Liver (tissue), 8 donors: ENCODE measurements at regions not wholly inside any gene's neighbourhood (a gene's known extent, or its start where the extent isn't known, plus 50 kb on each side); places are given as distances from the start of the nearest gene placed in this dataset.

Experiments used
- DNase-seq: peaks from one replicate; pipeline ENCODE4 v3.0.0-alpha.2; 2017; ENCODE audit warnings: low spot score
- H3K27ac ChIP-seq, 2 donors: one replicate each; pipeline ENCODE4 v1.7.0; 2013; ENCODE audit warnings: inconsistent platforms in 2 of 2, low read length in 2 of 2, control low read depth in 1 of 2, low read depth in 1 of 2, mild to moderate bottlenecking in 1 of 2
- H3K27me3 ChIP-seq, 4 donors: one replicate each; pipeline versions ENCODE4 v1.6.1 to v1.7.0; 2013; ENCODE audit warnings: low read length in 3 of 4, inconsistent platforms in 1 of 4, mild to moderate bottlenecking in 1 of 4, moderate library complexity in 1 of 4; ENCODE audit not compliant: control insufficient read depth in 4 of 4, insufficient read depth in 4 of 4
- H3K36me3 ChIP-seq, 4 donors: one replicate each; pipeline versions ENCODE4 v1.6.1 to v1.7.0; 2013; ENCODE audit warnings: low read length in 3 of 4, mild to moderate bottlenecking in 3 of 4, low read depth in 1 of 4, moderate library complexity in 1 of 4; ENCODE audit not compliant: control insufficient read depth in 4 of 4, insufficient read depth in 3 of 4
- H3K4me1 ChIP-seq, 4 donors: one replicate each; pipeline versions ENCODE4 v1.6.1 to v1.7.0; 2013; ENCODE audit warnings: low read length in 3 of 4, mild to moderate bottlenecking in 3 of 4, moderate library complexity in 1 of 4; ENCODE audit not compliant: control insufficient read depth in 4 of 4, insufficient read depth in 4 of 4
- H3K4me3 ChIP-seq, 3 donors: one replicate each; pipeline versions ENCODE4 v1.6.1 to v1.7.0; 2013; ENCODE audit warnings: low read length in 3 of 3, control low read depth in 1 of 3, low read depth in 1 of 3, mild to moderate bottlenecking in 1 of 3
- H3K9ac ChIP-seq, 2 donors: one replicate each; pipeline ENCODE4 v1.7.0; 2013; ENCODE audit warnings: low read length in 2 of 2, mild to moderate bottlenecking in 2 of 2, moderate library complexity in 2 of 2, control low read depth in 1 of 2, low read depth in 1 of 2
- H3K9me3 ChIP-seq, 4 donors: one replicate each; pipeline versions ENCODE4 v1.6.1 to v1.7.0; 2013; ENCODE audit warnings: low read length in 3 of 4; ENCODE audit not compliant: control insufficient read depth in 4 of 4
- EGR1 ChIP-seq, 2 donors: IDR thresholded peaks; 2 replicates each; pipeline ENCODE4 v1.6.1; 2016 to 2018; ENCODE audit warnings: antibody characterized with exemption in 2 of 2, low read depth in 2 of 2
- FOXA1 ChIP-seq: IDR thresholded peaks from 2 replicates; pipeline ENCODE4 v1.6.1; 2016; ENCODE audit warnings: antibody characterized with exemption
- FOXA2 ChIP-seq: IDR thresholded peaks from 2 replicates; pipeline ENCODE4 v1.6.1; 2016; ENCODE audit warnings: antibody characterized with exemption
- GABPA ChIP-seq, 2 donors: IDR thresholded peaks in 1 of 2; conservative IDR thresholded peaks in 1 of 2; 2 replicates each; pipeline ENCODE4 v1.6.1; 2016; ENCODE audit warnings: antibody characterized with exemption in 2 of 2, mild to moderate bottlenecking in 1 of 2, moderate library complexity in 1 of 2
- HNF4A ChIP-seq, 2 donors: conservative IDR thresholded peaks; 2 replicates each; pipeline ENCODE4 v1.6.1; 2016; ENCODE audit warnings: antibody characterized with exemption in 2 of 2, mild to moderate bottlenecking in 2 of 2
- HNF4G ChIP-seq: IDR thresholded peaks from 2 replicates; pipeline ENCODE4 v1.6.1; 2016; ENCODE audit warnings: antibody characterized with exemption
- JUND ChIP-seq, 2 donors: IDR thresholded peaks; 2 replicates each; pipeline ENCODE4 v1.6.1; 2016; ENCODE audit warnings: antibody characterized with exemption in 2 of 2
- NR2F2 ChIP-seq: IDR thresholded peaks from 2 replicates; pipeline ENCODE4 v1.6.1; 2016; ENCODE audit warnings: antibody characterized with exemption
- RAD21 ChIP-seq, 2 donors: IDR thresholded peaks; 2 replicates each; pipeline ENCODE4 v1.6.1; 2016; ENCODE audit warnings: antibody characterized with exemption in 2 of 2, mild to moderate bottlenecking in 2 of 2
- RXRA ChIP-seq, 2 donors: IDR thresholded peaks; 2 replicates each; pipeline ENCODE4 v1.6.1; 2017 to 2018; ENCODE audit warnings: antibody characterized with exemption in 2 of 2, mild to moderate bottlenecking in 1 of 2
- SP1 ChIP-seq: IDR thresholded peaks from 2 replicates; pipeline ENCODE4 v1.6.1; 2018; ENCODE audit warnings: antibody characterized with exemption, mild to moderate bottlenecking
- TAF1 ChIP-seq: conservative IDR thresholded peaks from 2 replicates; pipeline ENCODE4 v1.6.1; 2016; ENCODE audit warnings: antibody characterized with exemption, mild to moderate bottlenecking
- YY1 ChIP-seq: IDR thresholded peaks from 2 replicates; pipeline ENCODE4 v1.6.1; 2016; ENCODE audit warnings: antibody characterized with exemption, mild to moderate bottlenecking
- ZBTB33 ChIP-seq: IDR thresholded peaks from 2 replicates; pipeline ENCODE4 v1.6.1; 2016; ENCODE audit warnings: antibody characterized with exemption
- WGBS: extraction: QIAGEN DNeasy Blood & Tissue Kit; methylation state at CpG from one replicate; pipeline ENCODE4 v1.1.7; 2013; 5-methylcytosine and 5-hydroxymethylcytosine counted together
- TF ChIP-seq, protein P1 (sequence below): IDR thresholded peaks from 2 replicates; pipeline ENCODE4 v1.6.1; 2016; ENCODE audit warnings: antibody characterized with exemption
- TF ChIP-seq, protein P2 (sequence below): fragments of 150-350 bp; IDR thresholded peaks from 2 replicates; pipeline ENCODE4 v1.5.1; 2017; ENCODE audit warnings: improper control_type of control experiment, low read depth, low read length; ENCODE audit not compliant: missing input control
- TF ChIP-seq, protein P3 (sequence below): IDR thresholded peaks from 2 replicates; pipeline ENCODE4 v1.6.1; 2016; ENCODE audit warnings: antibody characterized with exemption
- TF ChIP-seq, protein P4 (sequence below): IDR thresholded peaks from 2 replicates; pipeline ENCODE4 v1.6.1; 2016; ENCODE audit warnings: antibody characterized with exemption, mild to moderate bottlenecking
- donor health status: healthy.
- donor health status: healthy.
- donor health status: healthy.
- donor health status: healthy.
- donor health status: healthy.

GRCh38 chr9:12933957-12934356, 159.1 kb downstream of the LURAP1L start:
- no peak overlapping the region for H3K9ac ChIP-seq
- H3K4me3 ChIP-seq: no peak overlapping the region
- DNase-seq: no peak
- no peaks in the 10 kb centered on the region for H3K9me3 ChIP-seq
- TF ChIP-seq FOXA1: no peak
- TF ChIP-seq HNF4G: no peak
- TF ChIP-seq, protein P1, sequence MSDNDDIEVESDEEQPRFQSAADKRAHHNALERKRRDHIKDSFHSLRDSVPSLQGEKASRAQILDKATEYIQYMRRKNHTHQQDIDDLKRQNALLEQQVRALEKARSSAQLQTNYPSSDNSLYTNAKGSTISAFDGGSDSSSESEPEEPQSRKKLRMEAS: no peak
- TF ChIP-seq SP1: no peak
- TF ChIP-seq, protein P2, sequence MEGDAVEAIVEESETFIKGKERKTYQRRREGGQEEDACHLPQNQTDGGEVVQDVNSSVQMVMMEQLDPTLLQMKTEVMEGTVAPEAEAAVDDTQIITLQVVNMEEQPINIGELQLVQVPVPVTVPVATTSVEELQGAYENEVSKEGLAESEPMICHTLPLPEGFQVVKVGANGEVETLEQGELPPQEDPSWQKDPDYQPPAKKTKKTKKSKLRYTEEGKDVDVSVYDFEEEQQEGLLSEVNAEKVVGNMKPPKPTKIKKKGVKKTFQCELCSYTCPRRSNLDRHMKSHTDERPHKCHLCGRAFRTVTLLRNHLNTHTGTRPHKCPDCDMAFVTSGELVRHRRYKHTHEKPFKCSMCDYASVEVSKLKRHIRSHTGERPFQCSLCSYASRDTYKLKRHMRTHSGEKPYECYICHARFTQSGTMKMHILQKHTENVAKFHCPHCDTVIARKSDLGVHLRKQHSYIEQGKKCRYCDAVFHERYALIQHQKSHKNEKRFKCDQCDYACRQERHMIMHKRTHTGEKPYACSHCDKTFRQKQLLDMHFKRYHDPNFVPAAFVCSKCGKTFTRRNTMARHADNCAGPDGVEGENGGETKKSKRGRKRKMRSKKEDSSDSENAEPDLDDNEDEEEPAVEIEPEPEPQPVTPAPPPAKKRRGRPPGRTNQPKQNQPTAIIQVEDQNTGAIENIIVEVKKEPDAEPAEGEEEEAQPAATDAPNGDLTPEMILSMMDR: no peak
- TF ChIP-seq EGR1 (IDR thresholded peaks at IDR 0.05; ENCODE audit: low read depth in 2 of 2): no peak
- TF ChIP-seq HNF4A (conservative IDR thresholded peaks at IDR 0.05): no peak
- TF ChIP-seq RXRA (IDR thresholded peaks at IDR 0.05): no peak
- no peak for TF ChIP-seq TAF1
- no peak for TF ChIP-seq YY1
- no peak for TF ChIP-seq JUND (IDR thresholded peaks at IDR 0.05)
- TF ChIP-seq ZBTB33: no peak
- TF ChIP-seq, protein P3, sequence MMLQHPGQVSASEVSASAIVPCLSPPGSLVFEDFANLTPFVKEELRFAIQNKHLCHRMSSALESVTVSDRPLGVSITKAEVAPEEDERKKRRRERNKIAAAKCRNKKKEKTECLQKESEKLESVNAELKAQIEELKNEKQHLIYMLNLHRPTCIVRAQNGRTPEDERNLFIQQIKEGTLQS: no peak
- TF ChIP-seq GABPA (IDR thresholded peaks at IDR 0.05 in 1 of 2, conservative IDR thresholded peaks at IDR 0.05 in 1 of 2): no peak
- TF ChIP-seq NR2F2: no peak
- TF ChIP-seq RAD21 (IDR thresholded peaks at IDR 0.05): no peak
- TF ChIP-seq, protein P4, sequence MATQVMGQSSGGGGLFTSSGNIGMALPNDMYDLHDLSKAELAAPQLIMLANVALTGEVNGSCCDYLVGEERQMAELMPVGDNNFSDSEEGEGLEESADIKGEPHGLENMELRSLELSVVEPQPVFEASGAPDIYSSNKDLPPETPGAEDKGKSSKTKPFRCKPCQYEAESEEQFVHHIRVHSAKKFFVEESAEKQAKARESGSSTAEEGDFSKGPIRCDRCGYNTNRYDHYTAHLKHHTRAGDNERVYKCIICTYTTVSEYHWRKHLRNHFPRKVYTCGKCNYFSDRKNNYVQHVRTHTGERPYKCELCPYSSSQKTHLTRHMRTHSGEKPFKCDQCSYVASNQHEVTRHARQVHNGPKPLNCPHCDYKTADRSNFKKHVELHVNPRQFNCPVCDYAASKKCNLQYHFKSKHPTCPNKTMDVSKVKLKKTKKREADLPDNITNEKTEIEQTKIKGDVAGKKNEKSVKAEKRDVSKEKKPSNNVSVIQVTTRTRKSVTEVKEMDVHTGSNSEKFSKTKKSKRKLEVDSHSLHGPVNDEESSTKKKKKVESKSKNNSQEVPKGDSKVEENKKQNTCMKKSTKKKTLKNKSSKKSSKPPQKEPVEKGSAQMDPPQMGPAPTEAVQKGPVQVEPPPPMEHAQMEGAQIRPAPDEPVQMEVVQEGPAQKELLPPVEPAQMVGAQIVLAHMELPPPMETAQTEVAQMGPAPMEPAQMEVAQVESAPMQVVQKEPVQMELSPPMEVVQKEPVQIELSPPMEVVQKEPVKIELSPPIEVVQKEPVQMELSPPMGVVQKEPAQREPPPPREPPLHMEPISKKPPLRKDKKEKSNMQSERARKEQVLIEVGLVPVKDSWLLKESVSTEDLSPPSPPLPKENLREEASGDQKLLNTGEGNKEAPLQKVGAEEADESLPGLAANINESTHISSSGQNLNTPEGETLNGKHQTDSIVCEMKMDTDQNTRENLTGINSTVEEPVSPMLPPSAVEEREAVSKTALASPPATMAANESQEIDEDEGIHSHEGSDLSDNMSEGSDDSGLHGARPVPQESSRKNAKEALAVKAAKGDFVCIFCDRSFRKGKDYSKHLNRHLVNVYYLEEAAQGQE: no peak
- TF ChIP-seq FOXA2: no peak
- 87% methylated on average over 2 of the region's 2 CpGs for WGBS
- no peaks in the 10 kb centered on the region for H3K36me3 ChIP-seq
- no peak overlapping the region for H3K27ac ChIP-seq
- no peaks in the 10 kb centered on the region for H3K27me3 ChIP-seq
- no peaks in the 10 kb centered on the region for H3K4me1 ChIP-seq
